Neuronal stem cell (in vitro differentiated cells): ENCODE measurements at regions not wholly inside any gene's neighbourhood (a gene's known extent, or its start where the extent isn't known, plus 50 kb on each side); places are given as distances from the start of the nearest gene placed in this dataset.

ENCODE experiments used
- DNase-seq: peaks from one replicate; pipeline ENCODE4 v3.0.0-alpha.2; 2013; ENCODE audit warnings: low spot score
- H2AFZ ChIP-seq: one replicate; pipeline ENCODE4 v1.6.1; 2013; ENCODE audit warnings: mild to moderate bottlenecking, low read length, inconsistent platforms
- H2AK5ac ChIP-seq: 2 replicates; pipeline ENCODE4 v1.6.1; 2013; ENCODE audit warnings: low read depth, mild to moderate bottlenecking, inconsistent platforms, low read length, moderate library complexity, mixed read lengths
- H2BK120ac ChIP-seq: 2 replicates; pipeline ENCODE4 v1.6.1; 2013; ENCODE audit warnings: low read depth, mild to moderate bottlenecking, inconsistent platforms, low read length, moderate library complexity, mixed read lengths
- H2BK12ac ChIP-seq: one replicate; pipeline ENCODE4 v1.6.1; 2013; ENCODE audit warnings: low read length, inconsistent platforms
- H2BK15ac ChIP-seq: 2 replicates; pipeline ENCODE4 v1.6.1; 2013; ENCODE audit warnings: mild to moderate bottlenecking, low read length, inconsistent platforms, mixed read lengths
- H2BK5ac ChIP-seq: one replicate; pipeline ENCODE4 v1.6.1; 2013; ENCODE audit warnings: inconsistent platforms, mild to moderate bottlenecking, low read length, moderate library complexity
- H3K14ac ChIP-seq: one replicate; pipeline ENCODE4 v1.6.1; 2013; ENCODE audit warnings: low read length, inconsistent platforms
- H3K18ac ChIP-seq: 2 replicates; pipeline ENCODE4 v1.6.1; 2013; ENCODE audit warnings: low read length, inconsistent platforms
- H3K23ac ChIP-seq: 2 replicates; pipeline ENCODE4 v1.6.1; 2013; ENCODE audit warnings: low read depth, mild to moderate bottlenecking, mixed read lengths, low read length, inconsistent platforms; ENCODE audit not compliant: poor library complexity
- H3K27ac ChIP-seq: replicated peaks from 3 replicates; pipeline ENCODE4 v1.5.1; 2013; ENCODE audit warnings: low read length, inconsistent platforms
- H3K27me3 ChIP-seq, 3 experiments: 2 replicates each; pipeline ENCODE4 v1.6.1; 2013; ENCODE audit warnings: low read length in 3 of 3, mild to moderate bottlenecking in 2 of 3, inconsistent platforms in 1 of 3, low read depth in 1 of 3, mixed read lengths in 1 of 3, moderate library complexity in 1 of 3; ENCODE audit not compliant: control insufficient read depth in 3 of 3, insufficient read depth in 3 of 3
- H3K36me3 ChIP-seq, 2 donors: replicated peaks in 1 of 2; 2 replicates each; pipeline ENCODE4 v1.6.1; 2013; ENCODE audit warnings: low read length in 2 of 2; ENCODE audit not compliant: control insufficient read depth in 2 of 2, insufficient read depth in 2 of 2
- H3K4ac ChIP-seq: 2 replicates; pipeline ENCODE4 v1.6.1; 2013; ENCODE audit warnings: inconsistent platforms, mild to moderate bottlenecking, low read length, moderate library complexity
- H3K4me1 ChIP-seq, 2 donors: 1 replicate in 1 of 2; 2 replicates in 1 of 2; pipeline ENCODE4 v1.6.1; 2013; ENCODE audit warnings: low read length in 2 of 2, low read depth in 1 of 2; ENCODE audit not compliant: control insufficient read depth in 2 of 2, insufficient read depth in 1 of 2
- H3K4me2 ChIP-seq: one replicate; pipeline ENCODE4 v1.6.1; 2013; ENCODE audit warnings: mild to moderate bottlenecking, low read length, inconsistent platforms; ENCODE audit not compliant: insufficient read depth, poor library complexity, severe bottlenecking
- H3K4me3 ChIP-seq, 2 donors: 2 replicates each; pipeline ENCODE4 v1.5.1; 2013; ENCODE audit warnings: low read length in 2 of 2, mild to moderate bottlenecking in 2 of 2, inconsistent platforms in 1 of 2, moderate library complexity in 1 of 2
- H3K79me1 ChIP-seq: one replicate; pipeline ENCODE4 v1.6.1; 2013; ENCODE audit warnings: low read depth, mild to moderate bottlenecking, inconsistent platforms, low read length, moderate library complexity
- H3K9ac ChIP-seq: one replicate; pipeline ENCODE4 v1.6.1; 2013; ENCODE audit warnings: mild to moderate bottlenecking, low read depth, low read length, inconsistent platforms; ENCODE audit not compliant: poor library complexity
- H3K9me3 ChIP-seq, 2 donors: replicated peaks in 1 of 2; 2 replicates each; pipeline versions ENCODE3 to v1.6.1; 2013; ENCODE audit warnings: low read length in 2 of 2, mild to moderate bottlenecking in 2 of 2, inconsistent platforms in 1 of 2, low read depth in 1 of 2, mixed read lengths in 1 of 2, moderate library complexity in 1 of 2; ENCODE audit not compliant: control insufficient read depth in 2 of 2, insufficient read depth in 1 of 2
- H4K8ac ChIP-seq: one replicate; pipeline ENCODE4 v1.6.1; 2013; ENCODE audit warnings: low read depth, mild to moderate bottlenecking, inconsistent platforms, low read length, moderate library complexity
- H4K91ac ChIP-seq: one replicate; pipeline ENCODE4 v1.6.1; 2013; ENCODE audit warnings: low read length, low read depth, mild to moderate bottlenecking, inconsistent platforms; ENCODE audit not compliant: poor library complexity
- WGBS, 2 donors: extraction: QIAGEN DNeasy Blood & Tissue Kit; methylation state at CpG; one replicate each; pipeline ENCODE4 v1.1.7; 2013; ENCODE audit warnings: missing lambda C conversion rate in 2 of 2, mixed read lengths in 1 of 2; ENCODE audit not compliant: insufficient read length in 2 of 2, insufficient replicate concordance in 1 of 2; ENCODE audit errors: extremely low coverage in 2 of 2; 5-methylcytosine and 5-hydroxymethylcytosine counted together

GRCh38 chr5:100746730-100747129 is 156.4 kb downstream of the ST8SIA4 start:
- no peaks in the 10 kb centered on the region for H3K79me1 ChIP-seq

GRCh38 chr5:100749771-100750284 is 153.3 kb downstream of the ST8SIA4 start:
- Histone ChIP-seq H3K9me3 (no peaks in the 10 kb centered on the region), H3K14ac (no peak overlapping the region), H2BK120ac (no peak overlapping the region), H3K4me3 (no peak overlapping the region), H2AK5ac (no peak overlapping the region), H4K91ac (no peak overlapping the region), H3K23ac (no peak overlapping the region), H3K4me1 (peaks cover 0 to 5% of the 10 kb centered on the region in 2 donors), H3K27me3 (no peaks in the 10 kb centered on the region), H3K9ac (no peak overlapping the region), H2AFZ (no peak overlapping the region), H3K36me3 (no peaks in the 10 kb centered on the region), H2BK15ac (no peak overlapping the region), H2BK12ac (no peak overlapping the region), H4K8ac (no peak overlapping the region), H3K4ac (no peak overlapping the region), H3K79me1 (no peaks in the 10 kb centered on the region), H3K4me2 (no peak overlapping the region), H3K27ac (no peak overlapping the region), H2BK5ac (no peak overlapping the region), H3K18ac (no peak overlapping the region)
- no CpG with 5 or more reads among the region's 8 CpGs for WGBS, 2 donors
- DNase-seq = no peak

More at GRCh38 chr5:100746730-100747129, 156.4 kb downstream of the ST8SIA4 start:
- Histone ChIP-seq H4K8ac (no peak overlapping the region), H2BK120ac (no peak overlapping the region), H3K27me3 (no peaks in the 10 kb centered on the region), H3K4me3 (no peak overlapping the region), H3K14ac (no peak overlapping the region), H2BK12ac (no peak overlapping the region), H3K18ac (no peak overlapping the region), H4K91ac (no peak overlapping the region), H2AFZ (no peak overlapping the region), H3K23ac (no peak overlapping the region), H2AK5ac (no peak overlapping the region), H3K9ac (no peak overlapping the region), H3K36me3 (no peaks in the 10 kb centered on the region), H2BK5ac (no peak overlapping the region), H3K4me1 (peaks cover 0 to 5% of the 10 kb centered on the region in 2 donors), H3K4me2 (no peak overlapping the region), H3K9me3 (no peaks in the 10 kb centered on the region), H3K4ac (no peak overlapping the region), H2BK15ac (no peak overlapping the region), H3K27ac (no peak overlapping the region)
- no peak for DNase-seq
- no CpG with 5 or more reads among the region's 1 CpG for WGBS, 2 donors

DNA sequence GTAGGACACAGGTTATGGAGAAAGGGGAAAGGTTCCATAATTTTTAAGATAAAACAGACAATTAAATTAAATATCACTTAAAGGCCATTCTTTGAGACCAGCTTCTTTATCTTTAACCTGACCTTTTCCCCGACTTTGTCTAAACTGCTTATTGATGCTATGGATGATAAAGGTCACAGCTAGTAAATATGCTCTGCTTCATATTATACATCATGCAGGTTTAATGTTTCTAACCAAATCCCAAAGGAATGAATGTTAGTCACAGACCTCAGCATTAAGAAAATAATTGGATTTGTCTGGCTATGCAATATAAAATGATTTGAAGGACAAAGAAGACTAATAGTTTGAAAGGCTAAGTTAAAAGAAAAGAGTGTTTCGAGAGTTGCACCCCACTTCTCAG is 147.6 kb downstream of the ST8SIA4 start:
- Histone ChIP-seq H3K4me1 (no peaks in the 10 kb centered on the region), H3K4ac (no peak overlapping the region), H2AFZ (no peak overlapping the region), H4K8ac (no peak overlapping the region), H3K79me1 (no peaks in the 10 kb centered on the region), H3K27me3 (no peaks in the 10 kb centered on the region), H4K91ac (no peak overlapping the region), H2BK12ac (no peak overlapping the region), H3K9ac (no peak overlapping the region), H3K4me3 (no peak overlapping the region), H3K23ac (no peak overlapping the region), H2BK5ac (no peak overlapping the region), H3K4me2 (no peak overlapping the region), H3K9me3 (no peaks in the 10 kb centered on the region), H3K36me3 (no peaks in the 10 kb centered on the region), H2AK5ac (no peak overlapping the region), H2BK15ac (no peak overlapping the region), H3K18ac (no peak overlapping the region), H3K14ac (no peak overlapping the region), H2BK120ac (no peak overlapping the region), H3K27ac (no peak overlapping the region)
- no CpG with 5 or more reads among the region's 2 CpGs for WGBS, 2 donors
- DNase-seq = no peak
